ENCODE measurements at regions not wholly inside any gene's neighbourhood (a gene's known extent, or its start where the extent isn't known, plus 50 kb on each side); places are given as distances from the start of the nearest gene placed in this dataset.

- TF ChIP-seq NANOG (IDR thresholded peaks at IDR 0.05; ENCODE audit: insufficient read depth, low read depth, low read length, poor library complexity, severe bottlenecking) (no peak), SIRT6 (IDR thresholded peaks at IDR 0.05; ENCODE audit: low read length) (no peak), HDAC2 (IDR thresholded peaks at IDR 0.05; ENCODE audit: borderline replicate concordance in 1 of 2, low read depth in 2 of 2, low read length in 2 of 2) (no peak), PHF8 (conservative IDR thresholded peaks at IDR 0.05; ENCODE audit: low read depth, low read length) (no peak), BRCA1 (IDR thresholded peaks at IDR 0.05; ENCODE audit: low read depth, low read length) (no peak)
Measured at GRCh38 chr4:73317092-73317491, 58.5 kb upstream of the ANKRD17 start (continued).
